GM19025 (cell line): ENCODE measurements at regions not wholly inside any gene's neighbourhood (a gene's known extent, or its start where the extent isn't known, plus 50 kb on each side); places are given as distances from the start of the nearest gene placed in this dataset.
"Not testable (repeated sequence)": the region's sequence is repeated elsewhere in the genome, so short reads cannot be mapped to it uniquely, and the experiment has no call there.

Source experiments
- ATAC-seq: cut with Tn5 transposase; IDR thresholded peaks from one replicate; pipeline ENCODE4 v1.9.1; 2021; ENCODE audit warnings: mild to moderate bottlenecking, low read depth, moderate library complexity; ENCODE audit not compliant: unreplicated experiment

GRCh38 chr2:228956701-228957474, 314.2 kb downstream of the PID1 start:
- no peak for ATAC-seq

DNA sequence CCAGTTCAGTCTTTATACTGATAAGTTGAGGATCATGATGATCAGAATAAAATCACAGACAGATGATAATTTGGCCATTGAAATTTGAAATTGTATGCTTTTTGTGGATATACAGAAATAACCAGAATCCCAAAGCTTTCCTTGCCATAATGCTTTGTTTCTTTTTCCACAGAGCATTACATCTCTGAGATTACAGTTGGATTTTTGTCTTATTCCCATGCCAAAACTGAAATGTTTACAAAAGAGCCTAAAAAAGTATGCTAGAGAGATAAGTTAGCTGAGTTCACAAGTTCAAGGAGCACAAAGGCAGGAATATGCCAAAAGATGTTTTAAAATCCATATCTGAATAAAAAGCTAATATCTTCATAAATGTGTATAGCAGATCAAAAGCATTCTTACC, 321.3 kb downstream of the PID1 start:
- no peak for ATAC-seq

DNA sequence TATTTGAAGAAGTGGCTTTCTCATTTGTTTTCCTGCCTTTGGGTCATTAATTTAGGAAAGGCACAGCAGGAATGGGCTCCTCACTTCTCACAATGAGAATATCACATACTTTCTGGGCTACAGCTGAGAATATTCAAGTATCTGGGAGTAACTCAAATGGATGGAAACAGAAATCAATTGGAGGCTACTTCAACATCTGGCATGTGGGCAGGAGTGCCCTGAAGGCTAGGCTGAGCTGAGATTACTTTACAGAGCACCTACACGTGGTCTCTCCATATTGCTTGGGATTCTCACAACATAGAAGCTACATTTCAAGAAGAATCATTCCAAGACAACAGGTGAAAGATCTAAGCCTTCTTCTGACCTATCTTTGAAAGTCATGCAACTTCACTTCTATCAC, 325.4 kb downstream of the PID1 start:
- ATAC-seq, result no peak

GRCh38 chr2:228942856-228943255, 328.2 kb downstream of the PID1 start:
- no peak for ATAC-seq

DNA sequence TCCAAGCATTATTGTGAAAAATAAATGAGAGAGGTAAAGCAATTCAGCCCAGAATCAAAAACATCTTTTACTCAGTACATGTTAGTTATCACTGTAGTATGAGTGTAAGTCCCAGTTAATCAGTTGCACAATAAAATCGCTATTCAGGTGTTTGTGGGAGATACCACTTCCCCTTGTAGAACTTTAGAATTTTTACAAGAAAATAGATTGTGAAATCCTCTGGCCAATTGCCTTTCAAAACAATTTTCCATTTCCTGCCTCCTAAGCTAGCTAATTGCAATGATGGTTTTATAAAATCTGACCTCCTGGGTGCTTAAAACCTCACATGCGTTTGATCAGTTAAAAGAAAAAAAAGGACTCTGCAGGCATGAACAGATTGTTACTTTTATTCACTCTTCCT, 332.5 kb downstream of the PID1 start:
- no peak for ATAC-seq

GRCh38 chr2:228927028-228928010, 343.8 kb downstream of the PID1 start:
- ATAC-seq, result no peak

GRCh38 chr2:228919808-228920207, 351.3 kb downstream of the PID1 start:
- no peak for ATAC-seq

DNA sequence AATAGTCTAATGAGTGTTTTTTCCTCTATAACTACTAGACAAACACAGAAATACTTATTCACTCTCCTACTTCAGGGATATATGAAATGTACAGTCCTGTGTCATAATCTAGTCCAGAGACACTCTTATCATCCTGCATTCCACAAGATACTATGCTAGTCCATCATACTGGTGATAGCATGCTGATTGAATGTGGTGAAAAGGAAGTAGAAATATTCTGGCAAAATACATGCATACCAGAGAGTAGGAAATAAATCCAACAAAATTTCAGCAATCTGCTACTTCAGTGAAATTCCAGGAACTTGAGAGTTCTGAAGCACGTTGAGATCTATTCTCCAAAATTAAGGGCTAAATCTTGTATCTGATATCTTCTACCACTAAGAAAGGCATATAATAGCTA, 353.9 kb downstream of the PID1 start:
- no peak for ATAC-seq

DNA sequence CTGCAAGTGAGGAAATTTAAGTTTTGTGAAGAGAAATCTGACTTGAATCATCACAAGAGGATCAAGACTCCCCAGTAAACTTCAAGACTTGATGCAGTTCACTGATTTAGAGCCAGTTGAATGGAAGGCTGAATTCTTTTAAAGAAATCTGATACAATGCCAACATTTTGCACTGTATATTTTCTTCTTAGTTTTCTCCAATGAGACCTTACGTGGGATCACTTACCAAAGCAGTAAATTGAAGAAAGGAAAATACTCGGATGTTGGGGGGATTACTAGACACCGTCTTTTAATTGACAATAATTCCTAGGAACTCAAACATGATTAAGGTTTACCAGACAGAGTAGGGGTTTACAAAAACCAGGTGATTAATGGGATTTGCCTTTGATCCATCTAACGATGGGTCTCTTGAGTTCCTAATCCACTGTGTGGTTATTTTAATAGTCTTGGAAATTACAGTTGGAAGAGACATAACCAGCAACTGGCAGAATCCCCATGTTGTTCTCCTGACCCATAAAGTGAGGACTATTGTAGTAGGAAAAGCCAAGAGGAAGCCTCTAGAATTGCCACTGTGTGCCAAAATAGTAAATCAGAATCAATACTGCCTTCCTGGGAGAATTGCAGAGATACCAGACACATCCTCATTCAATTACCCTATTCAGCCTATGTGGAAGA, 354.5 kb downstream of the PID1 start:
- ATAC-seq, result no peak

DNA sequence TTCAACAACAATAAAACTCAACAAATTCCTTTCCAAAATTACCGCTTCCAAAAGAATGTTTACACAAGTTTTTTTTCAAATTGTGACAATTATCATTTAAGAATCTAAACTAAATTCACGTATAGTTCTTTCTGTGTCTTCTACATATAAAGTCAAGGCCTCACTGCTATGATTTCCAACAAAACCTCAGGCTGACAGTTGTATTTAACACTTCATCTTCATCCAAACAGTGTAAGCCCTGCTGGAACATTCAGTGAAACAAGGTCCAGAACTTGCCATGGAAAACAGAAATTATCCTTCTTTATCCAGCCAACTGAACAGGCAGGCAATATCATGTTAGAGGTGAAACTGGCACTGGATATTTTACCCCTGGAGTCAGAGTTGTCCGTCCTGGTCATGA, 357.9 kb downstream of the PID1 start:
- ATAC-seq, result no peak

DNA sequence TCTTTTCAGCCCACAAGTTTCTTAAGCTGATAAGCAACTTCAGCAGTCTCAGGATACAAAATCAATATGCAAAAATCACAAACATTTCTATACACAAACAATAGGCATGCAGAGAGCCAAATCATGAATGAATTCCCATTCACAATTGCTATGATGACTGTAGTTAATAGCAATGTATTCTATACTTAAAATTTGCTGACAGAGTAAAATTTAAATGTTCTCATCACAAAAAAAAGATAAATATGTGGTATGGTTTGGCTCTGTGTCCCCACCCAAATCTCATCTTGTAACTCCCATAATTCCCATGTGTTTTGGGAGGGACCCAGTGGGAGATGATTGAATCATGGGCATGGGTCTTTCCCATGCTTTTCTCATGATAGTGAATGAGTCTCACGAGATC, 360.2 kb downstream of the PID1 start:
- ATAC-seq, result not testable (repeated sequence)

- no peak for ATAC-seq
Measured at GRCh38 chr2:228902176-228902575, 368.9 kb downstream of the PID1 start.

DNA sequence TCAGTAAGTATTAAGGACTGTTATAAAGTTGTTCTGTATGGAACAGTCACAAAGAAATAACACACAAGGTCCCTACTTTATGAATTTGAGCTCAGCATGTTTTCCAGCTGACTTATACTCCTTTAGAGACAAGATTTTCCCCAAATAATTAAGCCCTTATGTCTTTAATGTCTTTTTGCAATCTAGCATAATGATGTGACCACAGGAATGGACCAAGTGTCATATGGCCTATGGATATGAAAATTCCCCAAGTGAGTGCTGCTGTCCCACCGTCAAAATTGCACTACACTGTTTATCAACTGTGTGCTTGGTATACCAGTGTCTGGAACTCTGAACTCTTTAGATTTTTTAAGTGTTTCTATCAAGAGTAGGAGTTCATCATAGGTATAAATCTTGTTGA, 369.6 kb downstream of the PID1 start:
- no peak for ATAC-seq

- ATAC-seq, result no peak
Measured at GRCh38 chr2:228878138-228878537, 392.9 kb downstream of the PID1 start.

DNA sequence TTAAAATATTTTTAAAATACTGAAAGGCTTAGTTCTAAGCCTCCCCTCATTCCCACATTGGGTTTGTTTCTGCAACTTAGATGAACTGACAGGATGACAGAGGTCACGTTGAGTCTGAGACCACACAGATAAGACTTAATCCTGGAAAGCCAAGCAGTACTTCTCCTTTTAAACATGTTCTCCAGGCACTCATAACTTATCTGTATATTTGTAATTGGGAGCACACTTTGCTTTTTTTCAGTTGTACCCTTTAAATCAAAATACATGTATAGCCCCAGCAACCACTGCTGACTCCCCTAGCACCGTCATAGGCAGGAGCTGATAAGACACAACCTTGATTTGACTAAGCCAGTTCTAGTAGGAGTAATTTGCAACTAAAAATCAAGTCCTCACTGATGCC, 394.8 kb downstream of the PID1 start:
- no peak for ATAC-seq

DNA sequence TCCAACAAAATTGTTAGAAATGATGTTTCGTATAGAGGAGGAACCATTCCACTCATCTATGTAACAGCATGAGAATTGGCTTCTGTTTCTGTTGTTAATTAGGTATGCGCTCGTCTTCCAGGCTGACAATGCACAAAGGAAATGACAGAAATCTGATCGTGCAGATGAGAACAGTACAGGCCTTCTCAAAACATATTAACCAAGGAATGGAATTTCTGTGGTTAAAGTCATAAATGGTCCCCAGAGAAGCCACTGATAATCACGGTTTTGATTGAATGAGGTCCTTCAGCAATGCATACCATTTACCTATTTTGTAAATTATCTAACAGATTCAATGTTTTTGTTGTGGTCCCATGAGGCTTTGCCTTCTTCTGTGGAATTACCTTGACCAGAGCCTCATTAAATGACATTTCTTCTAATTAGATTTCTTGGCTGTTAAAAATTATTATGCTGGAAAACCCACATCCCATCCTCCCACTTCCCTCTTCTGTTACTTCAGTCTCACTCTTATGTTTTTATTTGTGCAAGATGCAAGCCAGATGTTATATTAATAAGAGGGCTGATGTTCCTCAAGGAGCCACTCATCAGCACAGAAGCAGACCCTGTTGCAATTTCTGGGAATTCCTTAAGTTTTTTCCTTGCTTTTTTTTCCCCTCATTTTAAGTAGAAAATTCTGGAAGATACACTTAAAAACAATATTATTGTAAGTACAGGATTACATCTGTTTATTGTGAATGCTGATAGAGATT, 395.8 kb downstream of the PID1 start:
- no peak for ATAC-seq

- no peak for ATAC-seq
Measured at GRCh38 chr2:228871012-228871411, 400.1 kb downstream of the PID1 start.

DNA sequence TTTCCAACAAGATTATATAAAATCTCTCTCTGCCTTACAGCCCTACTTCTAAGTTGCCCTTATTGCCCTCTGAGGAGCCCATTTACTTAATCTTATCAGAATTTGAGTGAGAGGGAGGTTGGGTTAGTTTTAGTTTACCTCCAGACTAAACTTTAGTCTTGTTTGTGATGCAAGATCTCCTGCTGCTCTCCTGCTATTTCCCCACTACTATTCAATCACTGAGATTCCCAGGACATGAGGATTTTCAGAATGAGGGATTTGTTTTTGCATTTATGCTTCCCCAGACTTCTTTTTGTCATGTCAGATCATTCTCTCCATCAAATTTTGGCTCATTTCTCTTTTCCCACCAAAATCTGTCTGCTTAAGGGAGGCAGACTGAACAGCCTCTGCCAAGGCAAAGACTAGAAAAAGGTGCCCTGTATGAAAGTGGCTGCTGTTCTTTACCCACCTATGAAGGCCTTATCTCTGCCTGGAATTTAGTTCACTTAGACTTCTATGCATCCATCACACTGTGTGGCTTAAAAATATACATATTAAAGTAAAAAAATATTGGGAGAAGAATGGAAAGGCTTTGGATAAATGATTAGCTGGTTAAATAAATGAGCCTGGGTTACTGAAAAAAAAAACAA, 401.3 kb downstream of the PID1 start:
- ATAC-seq, result no peak

DNA sequence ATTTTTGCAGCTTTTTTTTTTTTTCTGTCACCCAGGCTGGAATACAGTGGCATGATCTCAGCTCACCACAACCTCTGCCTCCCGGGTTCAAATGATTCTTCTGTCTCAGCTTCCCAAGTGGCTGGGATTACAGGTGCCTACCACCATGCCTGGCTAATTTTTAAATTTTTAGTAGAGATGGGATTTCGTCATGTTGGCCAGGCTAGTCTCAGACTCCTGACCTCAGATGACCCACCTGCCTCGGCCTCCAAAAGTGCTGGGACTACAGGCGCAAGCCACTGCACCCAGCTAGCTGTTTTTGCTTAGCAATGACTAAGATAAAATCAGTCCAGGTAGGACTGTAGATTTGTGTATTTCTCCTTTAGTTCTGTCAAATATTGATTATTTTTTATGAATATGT, 403.7 kb downstream of the PID1 start:
- no peak for ATAC-seq

DNA sequence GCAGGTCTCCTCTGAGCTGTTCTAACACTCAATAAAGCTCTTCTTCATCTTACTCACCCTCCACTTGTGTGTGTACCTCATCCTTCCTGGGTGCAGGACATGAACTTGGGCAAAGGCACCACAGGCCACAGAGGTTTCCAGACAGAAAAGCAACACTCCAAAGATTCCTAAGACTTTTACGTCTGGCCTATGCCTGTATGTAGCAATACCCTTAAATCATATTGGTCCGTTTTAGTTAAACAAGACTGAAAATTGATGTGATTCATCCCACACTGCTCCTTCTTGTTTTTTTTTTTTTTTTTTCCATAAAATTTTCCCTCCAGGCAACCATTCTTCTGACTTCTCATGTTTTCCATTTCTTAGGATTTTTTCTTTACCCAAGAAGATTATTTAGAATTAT, 404.3 kb downstream of the PID1 start:
- ATAC-seq, result no peak
